SH-SY5Y (cell line): ENCODE measurements at regions not wholly inside any gene's neighbourhood (a gene's known extent, or its start where the extent isn't known, plus 50 kb on each side); places are given as distances from the start of the nearest gene placed in this dataset.

Experiments used
- GATA2 ChIP-seq: IDR thresholded peaks from 2 replicates; pipeline ENCODE4 v1.6.1; 2011; ENCODE audit warnings: mild to moderate bottlenecking, low read depth, low read length
- GATA3 ChIP-seq: IDR thresholded peaks from 2 replicates; pipeline ENCODE4 v1.6.1; 2011; ENCODE audit warnings: low read depth, mild to moderate bottlenecking, low read length, moderate library complexity

GRCh38 chr11:116422556-116422955, 350.2 kb downstream of the BUD13 start:
- TF ChIP-seq GATA3 (no peak), GATA2 (no peak)
